Smooth muscle cell (in vitro differentiated cells): ENCODE measurements at regions not wholly inside any gene's neighbourhood (a gene's known extent, or its start where the extent isn't known, plus 50 kb on each side); places are given as distances from the start of the nearest gene placed in this dataset.

ENCODE experiments used
- DNase-seq: peaks from one replicate; lab custom pipeline; 2025; ENCODE audit not compliant: unreplicated experiment; lab: John Stamatoyannopoulos, UW
- H2AFZ ChIP-seq: fragments of 200-600 bp; sonication (generic); 2 replicates; pipeline ENCODE4 v1.6.0; 2016; ENCODE audit warnings: antibody characterized with exemption, low read depth, mild to moderate bottlenecking
- H3F3A ChIP-seq: fragments of 200-600 bp; sonication (generic); 2 replicates; pipeline ENCODE4 v1.6.0; 2017; ENCODE audit warnings: antibody characterized with exemption, low read depth
- H3K27ac ChIP-seq: fragments of 200-600 bp; sonication (generic); 2 replicates; pipeline ENCODE4 v1.5.1; 2016; ENCODE audit warnings: low read depth, mild to moderate bottlenecking
- H3K27me3 ChIP-seq: fragments of 200-600 bp; sonication (generic); 2 replicates; pipeline ENCODE4 v1.6.1; 2016; ENCODE audit warnings: low read depth, mild to moderate bottlenecking
- H3K36me3 ChIP-seq: fragments of 200-600 bp; sonication (generic); 2 replicates; pipeline ENCODE4 v1.5.1; 2016; ENCODE audit warnings: low read depth
- H3K4me1 ChIP-seq: fragments of 200-600 bp; sonication (generic); 2 replicates; pipeline ENCODE4 v1.5.1; 2016; ENCODE audit warnings: low read depth
- H3K4me2 ChIP-seq: fragments of 200-600 bp; sonication (generic); 2 replicates; pipeline ENCODE4 v1.6.0; 2016; ENCODE audit warnings: mild to moderate bottlenecking
- H3K4me3 ChIP-seq: fragments of 200-600 bp; sonication (generic); 2 replicates; pipeline ENCODE4 v1.5.1; 2016; ENCODE audit warnings: mild to moderate bottlenecking
- H3K79me2 ChIP-seq: fragments of 200-600 bp; sonication (generic); 2 replicates; pipeline ENCODE4 v1.6.0; 2016; ENCODE audit warnings: low read depth, mild to moderate bottlenecking
- H3K9ac ChIP-seq: fragments of 200-600 bp; sonication (generic); 2 replicates; pipeline ENCODE4 v1.6.0; 2016; ENCODE audit warnings: low read depth
- H3K9me3 ChIP-seq: fragments of 200-600 bp; sonication (generic); replicated peaks from 2 replicates; pipeline ENCODE4 v1.5.1; 2016; ENCODE audit warnings: low read depth
- H4K20me1 ChIP-seq: fragments of 200-600 bp; sonication (generic); 2 replicates; pipeline ENCODE4 v1.6.0; 2016; ENCODE audit warnings: low read depth
- WGBS: methylation state at CpG from one replicate; pipeline ENCODE4 v1.1.7; 2016; ENCODE audit warnings: low lambda C conversion rate; 5-methylcytosine and 5-hydroxymethylcytosine counted together
- TF ChIP-seq, protein P1 (sequence below): fragments of 200-600 bp; sonication (generic); IDR thresholded peaks from 2 replicates; pipeline ENCODE4 v1.5.1; 2017; ENCODE audit warnings: borderline replicate concordance, mild to moderate bottlenecking, antibody characterized with exemption; ENCODE audit not compliant: insufficient read depth, poor library complexity, severe bottlenecking

DNA sequence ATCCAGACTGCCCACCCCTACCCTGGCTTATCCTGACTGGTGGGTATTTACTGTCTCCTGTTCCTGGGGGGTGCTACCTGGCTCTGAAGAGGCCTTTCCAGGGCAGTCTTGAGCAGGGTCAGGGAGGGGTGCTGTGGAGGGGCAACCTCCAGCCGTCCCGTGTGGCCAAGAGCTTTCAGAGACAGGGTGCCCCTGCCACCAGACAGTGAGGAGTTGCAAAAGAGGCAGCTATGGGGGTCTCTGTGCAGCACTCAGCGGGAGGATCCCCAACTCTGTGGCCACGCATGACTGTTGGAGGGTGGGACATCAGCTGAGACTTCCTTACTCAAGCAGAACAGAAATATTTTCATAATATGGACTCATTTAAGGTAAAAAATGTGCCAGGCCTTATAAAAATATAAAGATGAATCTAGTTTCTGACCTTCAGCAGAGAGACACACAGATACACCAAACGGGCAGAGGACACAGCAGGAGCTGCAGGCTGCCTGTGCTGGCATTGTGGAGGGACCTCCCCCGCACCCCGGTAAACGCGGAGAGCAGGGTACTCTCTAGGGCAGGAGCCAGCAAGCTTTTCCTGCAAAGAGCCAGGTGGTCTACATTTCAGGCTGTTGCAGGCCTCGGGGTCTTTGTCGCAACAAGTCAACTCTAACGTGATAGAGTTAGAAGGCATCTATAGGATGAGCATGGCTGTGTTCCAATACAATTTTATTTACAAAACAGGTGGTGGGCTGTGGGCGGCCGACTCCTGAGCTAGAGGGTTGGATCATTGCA, 252.6 kb downstream of the RHOU start:
- WGBS: 86% methylated on average over 14 of the region's 14 CpGs
- Histone ChIP-seq H3K9me3 (no peaks in the 10 kb centered on the region), H3K36me3 (no peaks in the 10 kb centered on the region), H3K9ac (no peak overlapping the region), H3K4me2 (no peak overlapping the region), H3K79me2 (no peaks in the 10 kb centered on the region), H3K4me3 (no peak overlapping the region), H3K4me1 (peaks cover 15% of the 10 kb centered on the region), H3K27me3 (no peaks in the 10 kb centered on the region), H3F3A (no peaks in the 10 kb centered on the region), H2AFZ (no peak overlapping the region), H4K20me1 (no peaks in the 10 kb centered on the region), H3K27ac (no peak overlapping the region)
- no peak for DNase-seq
- TF ChIP-seq, protein P1, sequence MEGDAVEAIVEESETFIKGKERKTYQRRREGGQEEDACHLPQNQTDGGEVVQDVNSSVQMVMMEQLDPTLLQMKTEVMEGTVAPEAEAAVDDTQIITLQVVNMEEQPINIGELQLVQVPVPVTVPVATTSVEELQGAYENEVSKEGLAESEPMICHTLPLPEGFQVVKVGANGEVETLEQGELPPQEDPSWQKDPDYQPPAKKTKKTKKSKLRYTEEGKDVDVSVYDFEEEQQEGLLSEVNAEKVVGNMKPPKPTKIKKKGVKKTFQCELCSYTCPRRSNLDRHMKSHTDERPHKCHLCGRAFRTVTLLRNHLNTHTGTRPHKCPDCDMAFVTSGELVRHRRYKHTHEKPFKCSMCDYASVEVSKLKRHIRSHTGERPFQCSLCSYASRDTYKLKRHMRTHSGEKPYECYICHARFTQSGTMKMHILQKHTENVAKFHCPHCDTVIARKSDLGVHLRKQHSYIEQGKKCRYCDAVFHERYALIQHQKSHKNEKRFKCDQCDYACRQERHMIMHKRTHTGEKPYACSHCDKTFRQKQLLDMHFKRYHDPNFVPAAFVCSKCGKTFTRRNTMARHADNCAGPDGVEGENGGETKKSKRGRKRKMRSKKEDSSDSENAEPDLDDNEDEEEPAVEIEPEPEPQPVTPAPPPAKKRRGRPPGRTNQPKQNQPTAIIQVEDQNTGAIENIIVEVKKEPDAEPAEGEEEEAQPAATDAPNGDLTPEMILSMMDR: no peak

DNA sequence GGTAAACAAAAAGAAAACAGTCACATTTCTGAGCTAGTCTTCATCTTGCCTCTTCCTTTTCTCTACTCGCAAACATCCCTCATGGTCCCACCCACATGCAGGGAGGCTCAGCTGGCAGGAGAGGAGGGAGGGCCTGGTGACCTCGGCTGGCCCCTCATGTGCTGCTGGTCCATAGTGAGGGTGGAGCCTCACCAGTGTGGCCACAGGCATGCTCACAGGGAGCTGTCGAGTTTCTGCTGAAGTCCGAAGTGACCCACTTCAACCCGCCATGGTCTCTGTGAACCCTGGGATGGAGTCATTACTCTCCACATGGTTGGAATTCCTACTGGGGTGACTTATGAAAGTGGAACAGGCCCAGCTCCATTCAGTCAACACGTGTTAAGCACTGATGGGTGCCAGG, 253.4 kb downstream of the RHOU start:
- H3K4me3 ChIP-seq: no peak overlapping the region
- H3F3A ChIP-seq: no peaks in the 10 kb centered on the region
- H2AFZ ChIP-seq: no peak overlapping the region
- no peak overlapping the region for H3K9ac ChIP-seq
- no peaks in the 10 kb centered on the region for H3K36me3 ChIP-seq
- H4K20me1 ChIP-seq: no peaks in the 10 kb centered on the region
- H3K9me3 ChIP-seq: no peaks in the 10 kb centered on the region
- TF ChIP-seq, protein P1: no peak
- H3K79me2 ChIP-seq: no peaks in the 10 kb centered on the region
- H3K4me2 ChIP-seq: no peak overlapping the region
- WGBS: 69% methylated on average over 6 of the region's 6 CpGs
- peaks cover 15% of the 10 kb centered on the region for H3K4me1 ChIP-seq
- no peak for DNase-seq
- H3K27me3 ChIP-seq: no peaks in the 10 kb centered on the region
- no peak overlapping the region for H3K27ac ChIP-seq

DNA sequence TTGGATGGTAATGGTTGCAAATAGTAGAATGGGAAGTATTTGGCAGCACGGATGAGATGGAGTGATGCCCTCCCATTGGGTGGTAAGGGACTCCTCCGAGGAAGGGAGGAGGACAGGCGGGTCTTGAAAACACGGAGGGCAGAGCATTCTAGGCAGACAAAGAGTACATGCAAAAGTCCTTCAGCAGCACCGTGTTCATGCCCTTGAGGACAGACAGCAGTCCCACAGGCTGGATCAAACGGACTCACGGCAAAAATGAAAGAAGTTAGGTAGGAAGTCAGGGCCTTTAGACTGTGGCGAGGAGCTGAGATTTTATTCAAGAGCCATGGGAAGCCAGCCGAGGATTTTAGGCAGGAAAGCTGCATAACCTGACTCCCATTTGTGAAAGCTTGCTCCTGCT, 253.9 kb downstream of the RHOU start:
- H3K27me3 ChIP-seq: no peaks in the 10 kb centered on the region
- H3K79me2 ChIP-seq: no peaks in the 10 kb centered on the region
- WGBS: 96% methylated on average over 9 of the region's 9 CpGs
- H3K9me3 ChIP-seq: no peaks in the 10 kb centered on the region
- peaks cover 15% of the 10 kb centered on the region for H3K4me1 ChIP-seq
- TF ChIP-seq, protein P1: no peak
- H3K36me3 ChIP-seq: no peaks in the 10 kb centered on the region
- H4K20me1 ChIP-seq: no peaks in the 10 kb centered on the region
- H3K4me3 ChIP-seq: no peak overlapping the region
- H3K9ac ChIP-seq: no peak overlapping the region
- H3K4me2 ChIP-seq: no peak overlapping the region
- H3F3A ChIP-seq: no peaks in the 10 kb centered on the region
- no peak overlapping the region for H3K27ac ChIP-seq
- DNase-seq: no peak
- no peak overlapping the region for H2AFZ ChIP-seq

DNA sequence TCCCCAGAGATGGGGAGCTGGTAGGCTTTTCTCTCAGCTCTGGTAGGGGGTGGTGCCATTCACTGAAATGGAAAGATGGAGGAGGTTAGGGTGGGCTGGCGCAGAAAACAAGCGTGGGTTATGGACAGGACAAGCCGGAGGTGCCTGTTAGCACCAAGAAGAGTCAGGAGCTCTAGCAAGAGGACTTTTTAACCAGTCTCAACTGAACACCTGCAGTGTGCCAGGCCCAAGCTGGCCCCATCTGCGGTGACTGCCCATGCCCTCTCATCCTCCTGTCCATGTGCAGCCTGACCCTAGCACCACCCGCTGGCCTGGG, 254.4 kb downstream of the RHOU start:
- no peak overlapping the region for H3K4me2 ChIP-seq
- DNase-seq: no peak
- H3K4me3 ChIP-seq: no peak overlapping the region
- H2AFZ ChIP-seq: no peak overlapping the region
- H3K36me3 ChIP-seq: no peaks in the 10 kb centered on the region
- H3K79me2 ChIP-seq: no peaks in the 10 kb centered on the region
- TF ChIP-seq, protein P1: no peak
- H3K9me3 ChIP-seq: no peaks in the 10 kb centered on the region
- H3F3A ChIP-seq: no peaks in the 10 kb centered on the region
- H3K4me1 ChIP-seq: peaks cover 15% of the 10 kb centered on the region
- no peaks in the 10 kb centered on the region for H3K27me3 ChIP-seq
- H4K20me1 ChIP-seq: no peaks in the 10 kb centered on the region
- 88% methylated on average over 5 of the region's 5 CpGs for WGBS
- H3K9ac ChIP-seq: no peak overlapping the region
- no peak overlapping the region for H3K27ac ChIP-seq
